Erythroblast (primary cell): ENCODE measurements at regions not wholly inside any gene's neighbourhood (a gene's known extent, or its start where the extent isn't known, plus 50 kb on each side); places are given as distances from the start of the nearest gene placed in this dataset.

Experiments used
- GATA1 ChIP-seq: IDR thresholded peaks from 2 replicates; pipeline ENCODE4 v1.6.1; 2011; ENCODE audit warnings: low read depth, mild to moderate bottlenecking, control low read depth, low read length, moderate library complexity
- POLR2A ChIP-seq: IDR thresholded peaks from 2 replicates; pipeline ENCODE4 v1.6.1; 2011; ENCODE audit warnings: mild to moderate bottlenecking, low read length

DNA sequence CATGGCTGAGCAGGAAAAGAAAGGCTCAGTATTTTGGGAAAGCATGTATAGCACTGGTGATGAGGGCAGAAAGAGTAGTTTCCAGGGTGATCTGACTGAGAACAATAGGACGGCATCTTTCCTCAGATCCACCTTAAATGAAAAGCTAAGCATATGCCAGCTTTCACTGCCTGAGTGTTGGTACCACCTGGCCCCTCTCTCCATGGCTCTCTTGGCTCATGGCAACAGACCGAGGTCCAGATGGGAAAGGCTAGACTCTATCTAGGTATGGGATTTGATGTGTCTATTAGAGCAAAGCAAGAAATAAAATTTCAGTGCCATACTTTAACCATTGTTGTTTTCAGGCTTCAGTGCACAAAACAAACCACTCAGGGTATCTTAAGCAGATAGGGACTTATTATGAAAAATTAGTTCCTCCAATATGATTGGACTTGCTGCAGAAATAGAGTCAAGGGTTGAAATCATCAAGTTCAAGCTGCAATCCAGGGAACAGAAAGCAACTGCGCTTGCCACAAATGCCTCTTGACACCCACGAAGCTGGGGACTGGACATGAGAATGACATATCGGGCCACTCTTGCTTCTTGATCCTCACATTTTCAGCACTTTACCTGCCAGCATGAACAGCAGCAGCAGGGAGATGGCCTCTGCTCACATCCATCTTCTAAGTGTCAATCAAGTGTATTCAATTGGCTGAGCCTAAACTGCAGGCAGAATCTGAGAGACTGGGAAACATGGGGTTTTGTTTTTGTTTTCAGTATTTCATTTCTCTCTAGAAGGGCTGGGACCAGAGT lies 64.0 kb upstream of the SNX19 start:
- TF ChIP-seq POLR2A (no peak), GATA1 (no peak)
